IPS-15b (cell line): ENCODE measurements at regions not wholly inside any gene's neighbourhood (a gene's known extent, or its start where the extent isn't known, plus 50 kb on each side); places are given as distances from the start of the nearest gene placed in this dataset.

ENCODE experiments used
- H3K27me3 ChIP-seq: one replicate; pipeline ENCODE4 v1.6.1; 2013; ENCODE audit warnings: low read length; ENCODE audit not compliant: control insufficient read depth, insufficient read depth
- H3K36me3 ChIP-seq: one replicate; pipeline ENCODE4 v1.6.1; 2013; ENCODE audit warnings: low read length; ENCODE audit not compliant: control insufficient read depth, insufficient read depth
- H3K4me1 ChIP-seq: one replicate; pipeline ENCODE4 v1.6.1; 2013; ENCODE audit warnings: mild to moderate bottlenecking, low read length; ENCODE audit not compliant: control insufficient read depth, insufficient read depth
- H3K4me3 ChIP-seq: one replicate; pipeline ENCODE4 v1.5.1; 2013; ENCODE audit warnings: low read depth, low read length
- H3K9ac ChIP-seq: one replicate; pipeline ENCODE4 v1.6.1; 2013; ENCODE audit warnings: low read depth, mild to moderate bottlenecking, low read length
- H3K9me3 ChIP-seq: one replicate; pipeline ENCODE4 v1.6.1; 2013; ENCODE audit warnings: mild to moderate bottlenecking, low read length; ENCODE audit not compliant: control insufficient read depth, insufficient read depth

DNA sequence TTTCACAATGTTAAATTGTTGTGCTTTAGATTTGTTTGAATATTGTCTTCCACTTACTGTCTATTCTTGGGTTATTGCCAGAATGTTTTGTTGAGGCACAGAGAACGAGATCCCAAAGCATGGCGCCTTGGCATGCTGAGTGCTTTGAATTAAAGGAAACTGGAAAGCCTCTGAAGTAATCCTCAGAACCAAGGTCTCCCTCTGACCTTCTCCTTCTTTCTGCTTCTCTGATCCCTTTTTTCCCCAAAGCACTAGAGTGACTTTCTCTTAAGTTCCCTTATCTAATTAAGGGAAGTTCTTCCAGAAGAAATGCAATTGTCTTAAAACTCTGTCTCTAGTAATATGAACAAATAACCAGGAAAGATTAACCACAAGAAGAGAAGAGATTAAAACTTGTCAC is 214.7 kb downstream of the SPP2 start:
- Histone ChIP-seq H3K36me3 (no peaks in the 10 kb centered on the region), H3K4me1 (no peaks in the 10 kb centered on the region), H3K27me3 (no peaks in the 10 kb centered on the region), H3K4me3 (no peak overlapping the region), H3K9me3 (no peaks in the 10 kb centered on the region), H3K9ac (no peak overlapping the region)

DNA sequence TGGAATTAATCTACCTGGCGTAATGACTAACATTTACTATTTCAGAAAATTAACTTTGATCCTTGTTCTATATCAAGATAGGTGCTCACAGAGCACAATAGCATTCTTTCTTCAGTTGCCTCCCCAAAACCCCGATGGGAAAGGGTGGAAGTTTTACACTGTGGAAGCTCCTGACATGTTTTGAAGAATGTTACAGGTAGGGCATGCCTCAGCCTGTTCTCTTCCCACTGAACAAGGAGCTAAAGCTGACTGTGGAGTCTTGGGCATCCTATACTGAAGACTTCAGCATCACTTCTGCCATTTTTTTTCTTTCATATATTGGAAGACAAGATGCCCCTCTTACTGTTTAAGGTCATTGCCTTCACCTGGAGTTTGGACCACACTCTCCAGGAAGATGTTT is 211.2 kb downstream of the SPP2 start:
- Histone ChIP-seq H3K4me1 (no peaks in the 10 kb centered on the region), H3K4me3 (no peak overlapping the region), H3K27me3 (no peaks in the 10 kb centered on the region), H3K9ac (no peak overlapping the region), H3K36me3 (no peaks in the 10 kb centered on the region), H3K9me3 (no peaks in the 10 kb centered on the region)

DNA sequence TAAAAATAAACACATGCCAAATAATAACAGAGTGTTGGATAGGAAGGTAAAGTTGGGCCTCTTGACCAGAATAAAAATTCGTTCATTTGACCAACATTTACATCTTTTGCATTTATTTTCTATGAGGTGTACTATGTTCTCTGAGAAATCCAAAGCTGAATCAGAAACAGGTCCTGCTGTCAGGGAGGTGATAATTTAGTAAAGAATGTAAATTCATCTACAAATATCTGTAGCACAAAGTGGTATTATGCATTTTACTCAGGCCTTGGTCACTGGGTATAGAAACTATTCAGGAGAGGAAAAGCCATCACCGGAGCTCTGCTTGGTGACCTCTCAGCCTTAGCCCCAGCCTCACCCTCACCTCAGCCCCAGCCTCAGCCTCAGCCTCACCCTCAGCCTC is 208.9 kb downstream of the SPP2 start:
- Histone ChIP-seq H3K4me3 (no peak overlapping the region), H3K36me3 (no peaks in the 10 kb centered on the region), H3K4me1 (no peaks in the 10 kb centered on the region), H3K27me3 (no peaks in the 10 kb centered on the region), H3K9ac (no peak overlapping the region), H3K9me3 (no peaks in the 10 kb centered on the region)

- Histone ChIP-seq H3K4me1 (no peaks in the 10 kb centered on the region), H3K9me3 (no peaks in the 10 kb centered on the region), H3K4me3 (no peak overlapping the region), H3K27me3 (no peaks in the 10 kb centered on the region), H3K36me3 (no peaks in the 10 kb centered on the region), H3K9ac (no peak overlapping the region)
Measured at GRCh38 chr2:234258562-234259141, 208.2 kb downstream of the SPP2 start.

DNA sequence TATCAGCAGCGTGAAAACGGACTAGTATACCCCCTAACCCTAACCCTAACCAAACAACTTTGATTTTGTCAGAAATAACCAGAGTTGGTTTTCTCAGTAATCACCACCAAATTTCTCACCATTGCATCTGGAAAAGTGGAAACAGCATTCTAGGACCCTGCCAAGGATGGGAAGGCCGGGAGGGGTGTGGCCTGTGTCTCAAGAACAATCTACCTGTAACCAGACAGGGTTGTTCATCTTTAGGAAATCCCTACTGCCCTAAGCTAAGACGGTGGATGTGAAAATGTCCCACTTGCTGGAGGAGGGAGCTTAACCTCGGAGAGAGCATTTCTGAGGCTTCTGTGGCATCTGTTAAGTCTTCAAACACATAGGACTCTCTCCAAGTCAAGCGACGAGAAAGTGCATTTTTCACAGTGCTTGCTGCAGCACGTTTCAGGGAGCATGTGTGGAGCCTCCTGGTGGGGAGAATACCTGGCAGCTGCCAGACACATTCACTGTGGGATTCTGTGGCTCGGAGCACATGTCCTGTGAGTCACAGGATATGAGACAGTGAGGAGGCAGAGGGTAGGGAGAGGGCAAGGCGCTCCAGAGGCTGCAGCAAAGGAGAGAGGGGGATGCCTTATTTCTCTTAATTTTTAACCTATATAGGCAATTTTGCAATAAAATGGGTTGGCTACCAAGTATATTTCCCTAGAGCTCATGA is 207.5 kb downstream of the SPP2 start:
- Histone ChIP-seq H3K9ac (no peak overlapping the region), H3K4me3 (no peak overlapping the region), H3K4me1 (no peaks in the 10 kb centered on the region), H3K36me3 (no peaks in the 10 kb centered on the region), H3K27me3 (no peaks in the 10 kb centered on the region), H3K9me3 (no peaks in the 10 kb centered on the region)

DNA sequence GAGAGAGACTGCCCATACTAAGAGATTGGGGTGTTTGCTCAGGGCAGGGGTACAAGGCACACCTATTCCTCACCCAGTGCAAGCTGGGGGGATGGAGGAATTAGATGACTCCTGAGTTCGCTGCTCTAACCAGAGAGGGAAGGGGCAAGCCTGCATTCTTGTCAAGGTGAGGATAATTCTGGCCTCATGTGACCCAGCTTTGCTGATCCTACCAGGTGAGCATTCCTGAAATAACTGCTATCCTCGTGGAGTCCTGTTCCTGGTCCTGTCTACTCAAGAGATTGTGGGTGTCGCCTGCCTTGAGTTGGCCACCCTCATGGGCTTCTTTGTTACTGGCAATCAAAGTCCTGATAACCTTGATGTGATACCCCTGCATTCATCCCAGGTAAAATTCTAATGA is 206.0 kb downstream of the SPP2 start:
- no peak overlapping the region for H3K9ac ChIP-seq
- no peaks in the 10 kb centered on the region for H3K9me3 ChIP-seq
- H3K27me3 ChIP-seq: no peaks in the 10 kb centered on the region
- H3K4me1 ChIP-seq: no peaks in the 10 kb centered on the region
- no peak overlapping the region for H3K4me3 ChIP-seq
- H3K36me3 ChIP-seq: no peaks in the 10 kb centered on the region

DNA sequence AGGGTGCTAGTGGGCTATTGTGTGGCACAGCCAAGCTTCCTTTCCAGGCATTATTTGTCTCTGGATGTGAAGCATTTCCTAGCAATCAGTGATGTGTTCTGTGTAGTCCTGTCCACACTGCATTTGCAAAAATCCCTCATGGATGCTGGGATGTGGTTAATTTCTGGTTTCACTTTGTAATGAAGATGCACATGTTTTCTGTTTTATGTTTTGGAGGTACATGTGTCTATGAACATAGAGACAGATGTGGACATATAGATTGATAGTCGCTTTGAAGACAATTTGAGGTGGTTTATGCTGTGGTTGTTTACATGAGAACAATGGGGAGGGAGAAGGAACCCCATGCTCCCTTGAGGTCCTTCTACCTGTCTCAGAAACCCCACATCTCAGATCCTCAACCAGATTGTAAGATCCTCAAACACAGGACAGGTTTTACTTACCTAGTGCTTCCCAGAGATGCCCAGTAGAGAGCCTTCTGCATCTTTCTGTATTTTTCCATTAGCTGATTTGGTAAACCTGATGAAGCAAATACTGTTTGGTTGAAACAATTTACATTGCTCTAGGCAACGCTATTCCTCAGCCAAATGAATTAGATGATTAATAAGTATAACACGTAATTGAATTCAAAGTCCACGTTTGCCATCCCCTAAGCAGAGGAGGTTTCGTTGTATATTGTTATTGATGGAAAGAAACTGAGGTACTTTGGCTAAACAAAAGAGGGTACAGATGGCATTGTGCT is 204.4 kb downstream of the SPP2 start:
- Histone ChIP-seq H3K4me1 (no peaks in the 10 kb centered on the region), H3K9ac (no peak overlapping the region), H3K4me3 (no peak overlapping the region), H3K9me3 (no peaks in the 10 kb centered on the region), H3K36me3 (no peaks in the 10 kb centered on the region), H3K27me3 (no peaks in the 10 kb centered on the region)

DNA sequence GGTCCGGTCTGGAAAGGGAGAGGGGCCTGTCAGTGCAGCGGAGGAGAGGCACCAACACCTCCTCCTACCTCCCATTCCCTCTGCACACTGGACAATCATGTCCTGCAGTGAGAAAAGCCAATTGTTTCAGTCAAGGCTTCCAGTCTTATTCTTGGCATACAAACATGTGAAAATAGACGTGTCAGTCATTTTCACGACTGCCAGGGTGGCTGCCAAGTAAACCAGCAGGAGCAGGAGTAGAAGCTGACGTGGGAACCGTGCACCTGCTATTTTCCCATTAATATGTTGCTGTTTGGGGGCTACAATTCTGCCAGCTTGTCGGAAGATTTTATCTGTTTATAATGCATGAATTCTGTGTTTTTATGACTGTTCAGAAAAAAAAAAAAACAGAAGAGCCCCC is 202.3 kb downstream of the SPP2 start:
- Histone ChIP-seq H3K9me3 (no peaks in the 10 kb centered on the region), H3K9ac (no peak overlapping the region), H3K27me3 (no peaks in the 10 kb centered on the region), H3K4me1 (no peaks in the 10 kb centered on the region), H3K36me3 (no peaks in the 10 kb centered on the region), H3K4me3 (no peak overlapping the region)

- Histone ChIP-seq H3K9me3 (peaks cover 6% of the 10 kb centered on the region), H3K4me1 (no peaks in the 10 kb centered on the region), H3K36me3 (no peaks in the 10 kb centered on the region), H3K27me3 (no peaks in the 10 kb centered on the region), H3K4me3 (no peak overlapping the region), H3K9ac (no peak overlapping the region)
Measured at GRCh38 chr2:234251326-234252271, 201.1 kb downstream of the SPP2 start.

DNA sequence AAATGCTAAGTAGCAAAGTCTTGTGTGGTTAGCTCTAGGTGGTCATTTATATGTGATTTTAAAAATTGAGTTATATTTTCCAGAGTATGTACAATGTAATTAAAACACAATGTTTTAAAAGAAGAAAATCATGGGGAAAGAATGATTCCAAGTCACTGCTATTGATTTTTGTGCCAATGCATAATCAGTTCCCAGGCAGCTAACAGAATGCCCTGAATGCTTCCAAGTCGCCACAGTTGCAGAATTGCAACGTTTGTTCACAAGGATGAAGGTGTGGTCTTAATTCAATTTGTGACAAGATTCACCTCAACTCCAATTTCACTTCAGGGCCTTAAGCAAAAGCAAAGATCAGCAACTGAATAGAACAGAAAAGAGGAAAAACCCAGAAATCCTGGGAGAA is 200.4 kb downstream of the SPP2 start:
- no peaks in the 10 kb centered on the region for H3K4me1 ChIP-seq
- H3K36me3 ChIP-seq: no peaks in the 10 kb centered on the region
- peaks cover 6% of the 10 kb centered on the region for H3K9me3 ChIP-seq
- no peak overlapping the region for H3K9ac ChIP-seq
- no peaks in the 10 kb centered on the region for H3K27me3 ChIP-seq
- no peak overlapping the region for H3K4me3 ChIP-seq

DNA sequence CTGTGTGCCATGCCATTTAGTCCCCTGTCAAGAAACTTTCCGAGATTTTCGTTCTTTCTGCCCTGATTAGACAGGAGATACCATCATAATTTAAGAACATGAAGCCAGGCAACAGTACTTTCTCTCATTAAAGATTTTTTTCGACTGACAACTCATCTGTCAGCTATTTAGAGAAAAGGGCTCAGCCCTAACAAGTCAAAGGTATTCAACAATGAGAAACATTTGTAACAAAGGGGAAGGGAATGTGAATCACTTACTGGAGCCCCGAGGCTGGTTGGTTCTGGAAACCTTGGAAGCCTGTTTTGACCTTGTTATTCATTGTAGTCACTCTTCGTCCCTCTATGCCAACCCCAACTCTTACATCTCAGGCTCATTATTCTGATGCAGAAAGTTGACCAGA is 199.4 kb downstream of the SPP2 start:
- no peaks in the 10 kb centered on the region for H3K4me1 ChIP-seq
- no peaks in the 10 kb centered on the region for H3K36me3 ChIP-seq
- H3K4me3 ChIP-seq: no peak overlapping the region
- peaks cover 6% of the 10 kb centered on the region for H3K9me3 ChIP-seq
- H3K27me3 ChIP-seq: no peaks in the 10 kb centered on the region
- no peak overlapping the region for H3K9ac ChIP-seq
